Neural cell (in vitro differentiated cells): ENCODE measurements at regions not wholly inside any gene's neighbourhood (a gene's known extent, or its start where the extent isn't known, plus 50 kb on each side); places are given as distances from the start of the nearest gene placed in this dataset.

ENCODE experiments used
- EP300 ChIP-seq: fragments of 450-650 bp; conservative IDR thresholded peaks from 2 replicates; pipeline ENCODE4 v1.6.1; 2014; ENCODE audit warnings: antibody characterized with exemption, mild to moderate bottlenecking, moderate library complexity; ENCODE audit not compliant: poor library complexity, severe bottlenecking
- EZH2 ChIP-seq: fragments of 200-600, 300-800 bp; shearing (Covaris generic), sonication (generic); IDR thresholded peaks from 2 replicates; pipeline ENCODE4 v1.6.1; 2014; ENCODE audit warnings: antibody characterized with exemption, low read length, borderline replicate concordance, mild to moderate bottlenecking; ENCODE audit not compliant: insufficient read depth, poor library complexity, severe bottlenecking
- TAF1 ChIP-seq: IDR thresholded peaks from 2 replicates; pipeline ENCODE4 v1.6.1; 2012; ENCODE audit warnings: low read depth
- TF ChIP-seq, protein P1 (sequence below): fragments of 450-650 bp; IDR thresholded peaks from 2 replicates; pipeline ENCODE4 v1.5.1; 2014; ENCODE audit warnings: antibody characterized with exemption, mild to moderate bottlenecking, moderate library complexity; ENCODE audit not compliant: poor library complexity, severe bottlenecking

DNA sequence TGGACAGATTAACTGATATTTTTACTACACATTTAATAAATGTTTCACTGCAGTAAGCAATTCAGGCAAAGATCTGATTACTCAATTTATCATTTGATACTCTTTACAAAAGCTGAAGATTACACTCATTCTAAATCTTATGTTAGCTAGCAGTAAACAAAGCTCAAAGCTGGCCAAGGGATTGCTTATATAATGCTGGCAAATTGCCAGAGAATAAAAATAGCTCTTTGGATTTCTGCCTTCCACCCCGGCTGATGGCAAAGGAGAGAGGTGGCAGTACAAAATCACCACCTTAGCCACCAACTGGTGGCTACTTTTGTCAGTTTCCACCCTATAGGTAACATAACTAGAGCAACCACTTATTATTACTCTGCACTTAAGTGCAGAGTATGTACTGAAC is 320.5 kb downstream of the FSIP2 start:
- TF ChIP-seq EZH2, result no peak
- TF ChIP-seq, protein P1, sequence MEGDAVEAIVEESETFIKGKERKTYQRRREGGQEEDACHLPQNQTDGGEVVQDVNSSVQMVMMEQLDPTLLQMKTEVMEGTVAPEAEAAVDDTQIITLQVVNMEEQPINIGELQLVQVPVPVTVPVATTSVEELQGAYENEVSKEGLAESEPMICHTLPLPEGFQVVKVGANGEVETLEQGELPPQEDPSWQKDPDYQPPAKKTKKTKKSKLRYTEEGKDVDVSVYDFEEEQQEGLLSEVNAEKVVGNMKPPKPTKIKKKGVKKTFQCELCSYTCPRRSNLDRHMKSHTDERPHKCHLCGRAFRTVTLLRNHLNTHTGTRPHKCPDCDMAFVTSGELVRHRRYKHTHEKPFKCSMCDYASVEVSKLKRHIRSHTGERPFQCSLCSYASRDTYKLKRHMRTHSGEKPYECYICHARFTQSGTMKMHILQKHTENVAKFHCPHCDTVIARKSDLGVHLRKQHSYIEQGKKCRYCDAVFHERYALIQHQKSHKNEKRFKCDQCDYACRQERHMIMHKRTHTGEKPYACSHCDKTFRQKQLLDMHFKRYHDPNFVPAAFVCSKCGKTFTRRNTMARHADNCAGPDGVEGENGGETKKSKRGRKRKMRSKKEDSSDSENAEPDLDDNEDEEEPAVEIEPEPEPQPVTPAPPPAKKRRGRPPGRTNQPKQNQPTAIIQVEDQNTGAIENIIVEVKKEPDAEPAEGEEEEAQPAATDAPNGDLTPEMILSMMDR, result no peak
- TF ChIP-seq EP300, result no peak
- no peak for TF ChIP-seq TAF1
